DOHH2 (cell line): ENCODE measurements at regions not wholly inside any gene's neighbourhood (a gene's known extent, or its start where the extent isn't known, plus 50 kb on each side); places are given as distances from the start of the nearest gene placed in this dataset.

Experiments used
- H3F3A ChIP-seq: fragments of 200-600 bp; sonication (generic), shearing (Covaris generic); 2 replicates; pipeline ENCODE4 v1.6.0; 2016; ENCODE audit warnings: antibody characterized with exemption, mild to moderate bottlenecking; ENCODE audit not compliant: control insufficient read depth, insufficient read depth
- H3K27ac ChIP-seq: fragments of 200-600 bp; sonication (generic); 2 replicates; pipeline ENCODE4 v1.5.1; 2014; ENCODE audit warnings: low read depth, mild to moderate bottlenecking, low read length, moderate library complexity
- H3K27me3 ChIP-seq: fragments of 200-600 bp; sonication (generic); 2 replicates; pipeline ENCODE4 v1.6.1; 2014; ENCODE audit warnings: mild to moderate bottlenecking, low read length, mixed read lengths; ENCODE audit not compliant: control insufficient read depth
- H3K36me3 ChIP-seq: fragments of 200-600 bp; sonication (generic); 2 replicates; pipeline ENCODE4 v1.6.1; 2014; ENCODE audit warnings: mild to moderate bottlenecking, low read length, moderate library complexity, mixed read lengths; ENCODE audit not compliant: control insufficient read depth
- H3K4me1 ChIP-seq: fragments of 200-600 bp; sonication (generic); 2 replicates; pipeline ENCODE4 v1.6.1; 2014; ENCODE audit warnings: mild to moderate bottlenecking, low read length, mixed read lengths; ENCODE audit not compliant: control insufficient read depth
- H3K4me2 ChIP-seq: fragments of 200-600 bp; sonication (generic); 2 replicates; pipeline ENCODE4 v1.6.0; 2014; ENCODE audit warnings: mild to moderate bottlenecking, low read length, moderate library complexity
- H3K4me3 ChIP-seq: fragments of 200-600 bp; sonication (generic); 2 replicates; pipeline ENCODE4 v1.5.1; 2014; ENCODE audit warnings: mild to moderate bottlenecking, low read length, mixed read lengths
- H3K79me2 ChIP-seq: fragments of 200-600 bp; sonication (generic); 2 replicates; pipeline ENCODE4 v1.6.1; 2014; ENCODE audit warnings: mild to moderate bottlenecking, low read length, mixed read lengths; ENCODE audit not compliant: control insufficient read depth
- H3K9me2 ChIP-seq: fragments of 200-600 bp; sonication (generic); replicated peaks from 2 replicates; pipeline ENCODE4 v1.6.1; 2014; ENCODE audit warnings: mild to moderate bottlenecking, low read length, mixed read lengths; ENCODE audit not compliant: control insufficient read depth
- H3K9me3 ChIP-seq: fragments of 200-600 bp; sonication (generic); 2 replicates; pipeline ENCODE4 v1.6.1; 2014; ENCODE audit warnings: antibody characterized with exemption, low read length, mixed read lengths; ENCODE audit not compliant: control insufficient read depth, insufficient read depth
- H4K20me1 ChIP-seq: fragments of 200-600 bp; sonication (generic); 2 replicates; pipeline ENCODE4 v1.6.0; 2014; ENCODE audit warnings: low read depth, mild to moderate bottlenecking, antibody characterized with exemption, low read length, moderate library complexity; ENCODE audit not compliant: control insufficient read depth, insufficient read depth
- CTCF ChIP-seq: fragments of 200-600 bp; sonication (generic); IDR thresholded peaks from one replicate; pipeline ENCODE4 v1.5.1; 2014; ENCODE audit warnings: antibody characterized with exemption, mild to moderate bottlenecking, low read depth, low read length; ENCODE audit not compliant: poor library complexity, severe bottlenecking
- EZH2phosphoT487 ChIP-seq: fragments of 200-600 bp; sonication (generic); IDR thresholded peaks from 2 replicates; pipeline ENCODE4 v1.6.1; 2017; ENCODE audit warnings: borderline replicate concordance, mild to moderate bottlenecking, antibody characterized with exemption, low read length, moderate library complexity, mixed read lengths

GRCh38 chr10:130399425-130399950, 263.3 kb downstream of the GLRX3 start:
- no peaks in the 10 kb centered on the region for H3K9me2 ChIP-seq
- no peaks in the 10 kb centered on the region for H4K20me1 ChIP-seq
- H3K27ac ChIP-seq = no peak overlapping the region
- TF ChIP-seq EZH2phosphoT487 (no peak), CTCF (no peak)
- no peaks in the 10 kb centered on the region for H3K79me2 ChIP-seq
- H3K4me3 ChIP-seq = no peak overlapping the region
- no peaks in the 10 kb centered on the region for H3K27me3 ChIP-seq
- no peaks in the 10 kb centered on the region for H3K36me3 ChIP-seq
- H3F3A ChIP-seq = no peaks in the 10 kb centered on the region
- H3K9me3 ChIP-seq = peaks cover 4% of the 10 kb centered on the region
- H3K4me1 ChIP-seq = no peaks in the 10 kb centered on the region
- no peak overlapping the region for H3K4me2 ChIP-seq

- Histone ChIP-seq H3F3A (no peaks in the 10 kb centered on the region), H3K4me3 (no peak overlapping the region), H3K27ac (no peak overlapping the region), H3K9me2 (no peaks in the 10 kb centered on the region), H3K36me3 (no peaks in the 10 kb centered on the region), H3K9me3 (peaks cover 4% of the 10 kb centered on the region), H3K79me2 (no peaks in the 10 kb centered on the region), H3K27me3 (no peaks in the 10 kb centered on the region), H4K20me1 (no peaks in the 10 kb centered on the region), H3K4me1 (no peaks in the 10 kb centered on the region), H3K4me2 (no peak overlapping the region)
- TF ChIP-seq CTCF (no peak), EZH2phosphoT487 (no peak)
Measured at GRCh38 chr10:130400890-130401289, 264.7 kb downstream of the GLRX3 start.

GRCh38 chr10:130401860-130402765, 265.9 kb downstream of the GLRX3 start:
- no peaks in the 10 kb centered on the region for H3K79me2 ChIP-seq
- H3K9me2 ChIP-seq = no peaks in the 10 kb centered on the region
- no peak for TF ChIP-seq EZH2phosphoT487
- TF ChIP-seq CTCF = no peak
- H3K27me3 ChIP-seq = no peaks in the 10 kb centered on the region
- no peaks in the 10 kb centered on the region for H3K36me3 ChIP-seq
- no peaks in the 10 kb centered on the region for H3K9me3 ChIP-seq
- no peaks in the 10 kb centered on the region for H3F3A ChIP-seq
- H4K20me1 ChIP-seq = no peaks in the 10 kb centered on the region
- no peak overlapping the region for H3K27ac ChIP-seq
- H3K4me1 ChIP-seq = no peaks in the 10 kb centered on the region
- no peak overlapping the region for H3K4me2 ChIP-seq
- H3K4me3 ChIP-seq = no peak overlapping the region
